Suprapubic skin (tissue), 4 donors: ENCODE measurements at regions not wholly inside any gene's neighbourhood (a gene's known extent, or its start where the extent isn't known, plus 50 kb on each side); places are given as distances from the start of the nearest gene placed in this dataset.

Experiments used
- EP300 ChIP-seq: sonication (generic); formaldehyde crosslinking; IDR thresholded peaks from one replicate; pipeline ENCODE4 v1.6.1; 2017; ENCODE audit warnings: antibody characterized with exemption
- POLR2A ChIP-seq, 2 donors: fragments of 450-650 bp; IDR thresholded peaks; one replicate each; pipeline ENCODE4 v1.6.1; 2017; ENCODE audit warnings: antibody characterized with exemption in 2 of 2, mild to moderate bottlenecking in 2 of 2, moderate library complexity in 2 of 2
- POLR2AphosphoS5 ChIP-seq, 3 donors: sonication (generic); formaldehyde crosslinking; IDR thresholded peaks; one replicate each; pipeline ENCODE4 v1.6.1; 2017; ENCODE audit warnings: antibody characterized with exemption in 3 of 3
- TF ChIP-seq, protein P1 (sequence below), 2 donors: fragments of 200-600 bp in 1 of 2; fragments of 450-650 bp in 1 of 2; sonication (generic) in 1 of 2; IDR thresholded peaks; one replicate each; pipeline ENCODE4 v1.5.1; 2016 to 2019; ENCODE audit warnings: antibody characterized with exemption in 2 of 2, mild to moderate bottlenecking in 1 of 2, moderate library complexity in 1 of 2

GRCh38 chr1:163999131-163999530, 559.9 kb upstream of the PBX1 start:
- TF ChIP-seq EP300: no peak
- TF ChIP-seq POLR2A (IDR thresholded peaks at IDR 0.05): no peak
- TF ChIP-seq, protein P1, sequence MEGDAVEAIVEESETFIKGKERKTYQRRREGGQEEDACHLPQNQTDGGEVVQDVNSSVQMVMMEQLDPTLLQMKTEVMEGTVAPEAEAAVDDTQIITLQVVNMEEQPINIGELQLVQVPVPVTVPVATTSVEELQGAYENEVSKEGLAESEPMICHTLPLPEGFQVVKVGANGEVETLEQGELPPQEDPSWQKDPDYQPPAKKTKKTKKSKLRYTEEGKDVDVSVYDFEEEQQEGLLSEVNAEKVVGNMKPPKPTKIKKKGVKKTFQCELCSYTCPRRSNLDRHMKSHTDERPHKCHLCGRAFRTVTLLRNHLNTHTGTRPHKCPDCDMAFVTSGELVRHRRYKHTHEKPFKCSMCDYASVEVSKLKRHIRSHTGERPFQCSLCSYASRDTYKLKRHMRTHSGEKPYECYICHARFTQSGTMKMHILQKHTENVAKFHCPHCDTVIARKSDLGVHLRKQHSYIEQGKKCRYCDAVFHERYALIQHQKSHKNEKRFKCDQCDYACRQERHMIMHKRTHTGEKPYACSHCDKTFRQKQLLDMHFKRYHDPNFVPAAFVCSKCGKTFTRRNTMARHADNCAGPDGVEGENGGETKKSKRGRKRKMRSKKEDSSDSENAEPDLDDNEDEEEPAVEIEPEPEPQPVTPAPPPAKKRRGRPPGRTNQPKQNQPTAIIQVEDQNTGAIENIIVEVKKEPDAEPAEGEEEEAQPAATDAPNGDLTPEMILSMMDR (IDR thresholded peaks at IDR 0.05): no peak
- TF ChIP-seq POLR2AphosphoS5 (IDR thresholded peaks at IDR 0.05): no peak
